ENCODE measurements at regions not wholly inside any gene's neighbourhood (a gene's known extent, or its start where the extent isn't known, plus 50 kb on each side); places are given as distances from the start of the nearest gene placed in this dataset.
"Not testable (repeated sequence)": the region's sequence is repeated elsewhere in the genome, so short reads cannot be mapped to it uniquely, and the experiment has no call there.

DNA sequence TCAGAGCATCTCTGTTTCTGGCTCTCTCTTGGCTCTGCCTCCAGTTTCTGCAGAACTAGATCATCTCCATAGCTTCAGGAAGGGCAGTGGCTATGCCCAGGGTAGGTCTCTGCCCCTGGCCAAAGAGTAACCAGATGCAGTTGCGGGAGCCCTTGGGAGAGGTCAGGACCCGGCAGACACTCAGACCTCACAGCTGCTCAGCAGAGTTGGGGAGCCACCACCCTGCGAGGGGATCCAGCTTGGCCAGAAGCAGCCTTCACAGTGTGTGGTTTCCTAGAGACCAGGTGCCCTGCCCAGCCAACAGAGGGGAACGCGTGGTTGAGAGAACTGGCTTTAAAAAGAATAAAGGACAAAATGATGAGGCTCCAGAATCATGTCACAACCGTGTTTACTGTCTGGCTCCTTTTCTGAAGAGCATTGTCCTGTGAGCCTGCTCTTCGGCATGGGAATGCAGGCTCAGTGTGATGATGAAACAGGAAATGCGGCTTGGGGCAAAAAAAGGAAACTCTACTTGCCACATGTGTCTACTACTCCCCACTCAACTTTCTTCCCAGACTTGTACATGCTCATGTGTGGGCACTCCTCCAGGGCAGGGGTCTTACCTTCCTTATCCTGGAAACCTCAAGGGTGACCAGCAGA, 243.1 kb downstream of the INHBA start:
- DNase-seq = no peak

DNA sequence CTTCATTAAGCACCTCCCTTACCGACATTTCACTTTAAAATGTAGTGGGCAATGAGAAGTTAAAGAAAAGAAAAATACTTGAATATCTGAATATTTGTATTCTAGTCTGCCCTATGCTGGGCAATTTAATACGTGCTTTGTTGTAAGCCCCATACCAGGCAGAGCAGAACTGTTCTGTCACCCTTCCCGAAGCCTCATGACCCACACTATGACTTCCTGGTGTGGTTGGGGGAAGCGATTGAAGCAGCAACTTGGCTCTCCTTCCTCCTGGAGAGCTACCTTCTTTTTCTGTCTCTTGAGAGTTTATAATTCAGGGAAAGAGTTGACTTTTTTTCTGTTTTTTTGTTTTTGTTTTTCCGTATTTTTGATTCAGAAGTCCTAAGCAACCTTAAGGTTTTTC, 243.7 kb downstream of the INHBA start:
- DNase-seq = no peak

DNA sequence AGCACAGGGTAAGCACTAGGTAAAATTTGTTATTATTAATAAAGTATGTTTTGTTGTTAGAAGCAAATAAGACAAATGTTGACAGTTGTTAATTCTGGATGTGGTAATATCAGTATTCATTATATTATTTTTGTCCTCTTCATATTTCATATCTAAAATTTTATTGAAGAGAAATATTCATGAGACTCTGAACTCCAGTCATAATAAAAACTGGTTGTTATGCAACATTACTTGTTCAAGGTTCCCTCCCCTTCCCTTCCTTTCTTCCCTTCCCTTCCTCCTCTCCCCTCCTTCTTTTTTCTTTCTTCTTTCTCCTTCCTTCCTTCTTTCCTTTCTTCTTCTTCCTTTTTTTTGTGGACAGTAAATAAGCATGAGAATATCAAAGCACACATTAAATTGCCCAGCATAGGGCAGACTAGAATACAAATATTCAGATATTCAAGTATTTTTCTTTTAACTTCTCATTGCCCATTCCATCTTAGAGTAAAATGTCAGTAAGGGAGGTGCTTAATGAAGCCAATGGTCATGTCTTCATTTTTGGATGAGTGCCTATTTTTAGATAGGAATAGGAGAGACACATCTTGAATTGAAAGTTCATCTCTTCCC, 245.0 kb downstream of the INHBA start:
- DNase-seq = no peak

DNA sequence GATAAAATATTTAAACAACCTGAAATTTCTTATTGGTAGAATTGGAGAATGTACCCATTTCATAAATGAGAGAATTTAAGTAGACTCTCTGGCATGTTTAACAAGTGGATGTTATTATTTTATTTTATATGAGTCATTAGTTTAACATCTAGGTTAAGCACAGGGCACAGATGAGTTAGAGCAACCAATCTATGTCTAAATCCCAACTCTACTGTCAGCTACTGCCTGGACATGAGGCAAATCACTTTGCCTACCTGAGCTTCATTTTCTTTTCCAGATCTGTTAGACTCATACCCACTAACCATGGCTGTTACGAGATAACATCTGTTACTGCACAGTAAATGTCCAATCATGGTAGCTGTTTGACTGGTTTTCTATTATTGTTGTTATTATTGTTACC, 251.1 kb downstream of the INHBA start:
- no peak for DNase-seq

DNA sequence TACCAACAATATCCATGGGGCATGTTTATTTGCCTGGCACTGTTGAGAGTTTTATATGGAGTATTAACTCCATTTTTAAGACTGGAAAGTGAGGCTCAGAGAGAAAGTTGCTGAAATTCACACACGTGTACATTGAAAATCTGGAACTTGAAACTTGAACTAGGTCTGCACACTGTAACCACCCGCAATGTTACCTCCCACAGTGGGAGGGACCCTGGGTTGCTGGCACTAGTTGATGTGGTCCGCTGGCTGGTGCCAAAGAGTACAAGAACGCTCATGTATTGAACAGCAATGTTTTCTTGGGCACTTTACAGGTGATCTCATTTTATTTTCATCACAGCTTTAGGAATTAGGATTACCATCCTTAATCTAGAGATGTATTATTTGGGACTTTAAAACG, 253.2 kb downstream of the INHBA start:
- no peak for DNase-seq

DNA sequence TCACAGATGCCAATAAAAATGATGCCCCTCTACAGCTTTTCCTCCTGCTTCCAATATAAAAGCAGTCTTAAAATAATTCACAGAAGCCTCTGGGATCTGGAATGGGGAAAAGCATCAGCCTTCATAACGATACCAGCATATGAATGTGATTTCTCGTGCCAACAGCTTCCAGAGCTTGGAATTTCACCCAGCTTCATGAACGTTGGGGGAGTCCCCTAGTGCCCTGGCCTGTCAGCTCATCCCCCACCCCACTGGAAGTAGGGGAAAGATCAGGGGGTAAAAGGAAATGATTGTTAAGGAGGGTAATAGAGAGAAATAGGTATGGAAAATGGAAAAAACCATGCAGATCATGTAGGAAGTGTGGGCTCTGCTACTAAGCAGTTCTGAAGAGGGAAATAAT, 253.6 kb downstream of the INHBA start:
- DNase-seq = no peak

DNA sequence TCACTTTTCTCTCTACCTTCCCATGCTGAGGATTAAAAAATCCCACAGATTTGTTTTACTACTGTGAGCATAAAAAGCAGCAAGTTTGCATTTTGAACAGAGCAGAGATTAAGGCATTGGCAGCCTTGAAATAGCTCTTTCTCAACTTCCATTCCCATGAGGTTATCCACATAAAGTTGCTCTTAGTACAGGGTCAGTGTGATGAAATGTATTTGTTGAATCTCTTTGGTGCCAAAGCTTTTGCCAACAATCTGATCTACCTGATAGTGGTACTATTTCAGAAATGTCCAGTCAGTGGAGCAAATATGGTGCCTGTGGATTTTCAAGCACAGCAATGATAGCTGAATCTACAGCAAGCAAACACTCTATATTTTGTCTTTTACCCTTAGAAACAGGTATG, 254.8 kb downstream of the INHBA start:
- DNase-seq = no peak

DNA sequence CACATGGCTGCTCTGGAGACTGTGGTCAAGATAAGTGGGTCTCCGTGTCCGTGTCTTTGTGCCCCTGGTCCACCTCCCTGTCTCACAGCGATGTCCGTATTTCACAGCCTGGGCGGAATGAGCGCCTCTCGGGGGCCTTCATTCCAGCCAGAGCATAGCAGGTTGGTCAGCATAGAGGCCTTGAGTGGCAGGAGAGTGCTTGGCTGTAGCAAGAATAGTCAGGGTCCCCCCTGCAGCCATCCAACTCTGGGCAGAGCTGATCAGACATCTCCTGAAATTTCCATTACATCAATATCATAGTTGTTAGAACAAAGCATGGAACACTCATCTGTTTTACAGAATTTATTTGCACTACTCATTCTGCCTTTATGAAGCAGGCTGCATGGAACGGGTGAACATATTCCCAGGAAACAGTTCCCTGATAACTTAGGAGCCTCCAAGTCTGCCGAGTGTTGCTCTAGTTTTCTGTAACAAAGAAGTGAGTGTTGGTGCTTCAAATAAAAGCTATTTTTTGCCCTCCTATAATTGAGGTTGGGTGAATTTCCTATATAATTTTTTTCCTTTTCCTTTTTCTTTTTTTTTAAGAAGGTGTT, 255.3 kb downstream of the INHBA start:
- no peak for DNase-seq

DNA sequence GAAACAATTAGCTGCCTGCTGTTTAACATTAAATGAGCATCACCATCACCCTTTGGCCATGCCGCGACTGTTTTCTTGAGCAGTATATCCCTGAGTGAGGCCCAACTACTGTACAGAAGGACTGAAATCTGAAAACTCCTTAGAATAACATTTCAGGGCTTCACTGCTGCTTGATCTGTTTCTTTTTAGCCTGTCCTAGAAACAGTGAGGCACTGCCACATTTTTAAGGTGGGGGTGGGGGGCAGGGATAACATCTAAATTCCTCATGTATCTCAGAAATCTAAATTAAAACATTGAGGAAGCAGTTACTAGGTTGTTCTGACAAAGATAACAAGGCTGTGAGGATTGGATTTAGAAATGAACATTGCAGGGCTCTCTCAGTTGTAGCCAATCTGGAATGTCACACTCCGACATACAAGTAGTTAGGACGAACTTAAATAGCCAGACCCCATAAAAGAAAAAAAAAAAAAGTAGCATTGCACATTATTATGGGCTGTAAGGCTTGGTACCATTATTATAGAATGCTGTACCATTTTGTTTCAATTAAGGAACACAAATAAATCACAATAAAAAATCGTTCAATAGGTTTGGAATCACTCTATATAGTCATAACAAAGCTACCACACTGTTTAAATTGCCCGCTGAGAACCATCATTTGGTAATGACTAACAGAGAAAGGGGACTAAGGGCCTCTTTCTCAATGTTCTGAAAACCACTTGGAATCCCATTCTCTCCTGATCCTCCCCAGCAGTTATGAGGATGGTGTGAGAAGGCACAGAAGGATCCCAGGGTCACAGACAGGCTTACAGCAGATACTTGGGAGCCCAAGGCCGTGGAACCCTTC, 256.1 kb downstream of the INHBA start:
- DNase-seq = no peak

DNA sequence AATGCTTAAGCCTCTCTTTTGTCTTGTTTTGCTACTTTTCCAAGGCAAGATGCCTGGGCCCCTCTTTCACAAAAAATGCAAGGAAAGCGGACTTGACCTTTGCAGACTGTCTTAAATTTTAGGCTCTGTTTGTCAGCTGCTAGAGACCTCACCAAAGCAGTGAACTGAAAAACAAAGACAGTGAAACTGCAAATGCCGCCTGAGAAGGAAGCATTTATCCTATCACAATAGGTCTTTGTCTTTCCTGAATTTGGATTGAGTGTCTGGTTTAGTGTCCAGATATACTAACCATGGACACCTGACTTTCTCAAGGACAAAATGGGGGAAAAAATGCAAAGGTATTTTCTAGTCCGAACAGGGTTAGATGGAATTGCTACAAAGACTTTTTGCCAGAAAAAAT, 256.9 kb downstream of the INHBA start:
- no peak for DNase-seq

DNA sequence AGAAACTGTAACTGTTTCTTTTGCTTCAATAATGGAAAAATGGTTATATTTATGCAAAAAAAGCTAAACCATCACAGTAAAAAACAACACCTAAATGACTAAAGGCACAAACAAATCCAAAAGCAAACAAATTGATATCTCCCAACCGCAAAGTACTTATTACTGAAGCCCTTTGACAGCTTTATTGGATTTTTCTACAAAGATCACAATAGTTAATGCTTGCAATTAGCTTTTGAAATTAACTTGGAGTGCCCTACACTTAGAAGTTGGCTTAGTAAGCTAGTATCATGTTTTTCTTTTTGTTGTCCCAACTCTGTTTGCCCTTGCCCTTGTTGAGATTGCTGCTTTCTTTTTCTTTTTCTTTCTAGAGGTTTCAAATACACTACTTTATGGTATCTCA, 257.5 kb downstream of the INHBA start:
- no peak for DNase-seq

DNA sequence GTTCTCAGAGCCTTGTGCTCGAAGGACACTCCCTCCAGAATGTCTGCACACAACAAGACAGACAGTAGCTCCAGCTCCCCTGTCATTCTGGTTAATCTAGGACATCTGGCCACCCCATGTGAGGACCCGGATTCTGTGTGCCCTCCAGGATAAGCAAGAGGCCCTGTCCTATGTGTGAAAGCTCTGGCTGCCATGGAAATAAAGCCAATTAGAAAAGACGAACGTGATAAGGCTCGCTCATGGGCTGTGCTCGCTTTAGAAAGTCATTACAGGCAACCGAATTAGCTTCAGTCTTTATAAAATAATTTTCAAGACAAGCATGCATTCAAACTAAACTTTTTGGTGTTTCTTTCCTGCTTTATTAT, 263.4 kb downstream of the INHBA start:
- no peak for DNase-seq

DNA sequence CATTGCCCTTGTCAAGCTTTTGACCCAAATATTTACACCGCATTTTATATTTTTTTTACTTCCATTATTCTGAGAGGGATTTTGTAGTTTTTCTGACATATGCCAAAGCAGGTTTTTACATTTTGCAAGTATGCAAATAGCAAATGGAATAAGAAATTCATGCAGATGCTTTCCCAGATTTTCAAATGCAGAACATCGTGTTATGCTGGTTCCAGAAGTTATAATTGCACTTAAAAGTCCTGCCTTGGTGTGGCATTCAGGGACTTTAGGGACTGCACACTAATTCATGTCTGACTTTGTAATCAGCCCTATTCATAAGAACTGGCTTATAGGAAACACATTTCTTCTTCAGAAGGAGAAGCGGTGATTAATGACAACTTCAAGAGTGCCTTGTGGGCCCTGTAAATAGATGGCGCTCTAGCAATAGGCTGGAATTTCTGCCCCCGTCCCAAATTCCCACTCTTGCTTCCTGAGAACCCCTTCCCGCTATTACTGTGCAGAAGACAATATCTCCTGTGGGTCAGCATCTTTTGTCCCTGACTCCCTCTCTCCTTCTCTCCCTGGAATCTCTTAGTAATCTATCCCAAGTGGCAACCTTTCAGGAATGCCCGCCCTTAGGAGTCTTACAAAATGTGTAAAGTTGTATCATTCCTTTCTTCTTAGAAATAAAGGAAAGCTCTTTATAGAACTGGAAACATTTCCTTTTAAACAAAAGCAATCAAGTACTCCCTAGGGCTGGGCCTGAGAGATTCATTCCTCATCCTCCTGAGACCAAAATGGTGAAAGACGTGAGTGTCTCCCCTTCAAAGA, 264.0 kb downstream of the INHBA start:
- DNase-seq = no peak

DNA sequence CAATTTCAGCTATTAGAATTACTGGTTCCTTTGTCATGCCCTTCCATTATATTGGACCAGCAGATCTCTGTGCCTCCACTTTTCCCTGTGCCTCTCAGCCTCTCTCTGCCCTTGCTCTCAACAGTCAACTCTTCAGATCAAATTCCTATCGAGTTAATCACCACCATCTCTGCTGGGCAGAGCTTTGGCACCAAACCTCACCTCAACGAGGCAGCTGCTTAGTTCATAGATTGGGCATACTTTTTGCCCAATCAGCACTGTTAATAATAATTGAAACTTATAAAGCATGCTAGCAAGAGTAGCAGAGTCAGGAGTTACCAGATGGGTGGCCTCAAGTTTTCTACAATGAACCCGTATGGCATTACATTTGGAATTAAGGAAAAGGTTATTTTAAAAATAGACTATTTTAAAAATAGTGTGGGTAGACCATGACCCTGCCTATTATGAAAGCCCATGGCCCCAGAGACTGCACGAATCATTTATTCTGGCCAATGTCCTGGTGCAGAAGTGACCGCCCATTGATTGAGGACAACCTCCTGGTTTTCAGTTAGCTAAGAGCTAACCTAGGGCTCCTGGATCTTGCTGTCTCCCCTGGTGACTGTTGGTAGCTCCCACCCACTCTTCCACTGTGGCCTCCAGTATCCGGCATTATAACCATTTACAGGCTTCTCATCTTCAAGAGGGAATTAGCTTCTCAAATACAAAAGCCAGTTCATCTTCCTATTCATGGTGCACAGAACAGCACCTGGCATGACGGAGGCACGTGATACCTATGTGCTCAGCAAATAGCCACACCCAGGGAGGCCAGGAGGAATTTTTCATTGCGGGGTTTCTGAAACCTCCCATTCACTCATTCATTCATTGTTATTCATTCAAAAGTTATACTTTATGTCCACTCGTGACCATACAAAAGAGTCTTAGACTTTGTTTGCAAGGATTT, 265.4 kb downstream of the INHBA start:
- no peak for DNase-seq

DNA sequence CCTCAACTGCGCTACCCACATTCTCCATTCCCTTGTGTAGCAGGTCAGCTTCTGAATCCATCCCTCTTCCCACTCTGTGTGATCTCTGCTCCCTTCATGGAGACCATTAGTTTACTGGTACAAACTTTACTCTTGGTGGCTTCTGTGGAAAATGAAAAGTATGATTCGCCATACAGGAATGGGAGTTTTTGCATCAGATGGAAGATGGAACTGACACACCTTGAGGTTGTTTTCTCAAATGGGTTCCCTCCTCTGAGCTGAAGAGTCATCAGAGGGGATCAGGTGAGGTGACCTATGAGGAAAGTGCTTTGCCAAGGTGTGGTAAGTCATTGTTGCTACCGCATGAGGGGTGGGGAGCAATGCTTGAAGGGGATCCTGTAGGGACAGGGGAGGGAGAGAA, 266.8 kb downstream of the INHBA start:
- DNase-seq = no peak

DNA sequence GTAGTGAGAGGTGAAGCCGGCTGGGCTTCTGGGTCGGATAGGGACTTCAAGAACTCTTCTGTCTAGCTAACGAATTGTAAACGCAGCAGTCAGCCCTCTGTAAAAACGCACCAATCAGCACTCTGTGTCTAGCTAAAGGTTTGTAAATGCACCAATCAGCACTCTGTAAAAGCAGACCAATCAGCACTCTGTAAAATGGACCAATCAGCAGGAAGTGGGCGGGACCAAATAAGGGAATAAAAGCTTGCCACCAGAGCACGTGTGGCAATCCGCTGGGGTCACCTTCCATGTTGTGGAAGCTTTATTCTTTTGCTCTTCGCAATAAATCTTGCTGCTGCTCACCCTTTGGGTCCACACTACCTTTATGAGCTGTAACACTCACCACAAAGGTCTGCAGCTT, 267.9 kb downstream of the INHBA start:
- not testable (repeated sequence) for DNase-seq

DNA sequence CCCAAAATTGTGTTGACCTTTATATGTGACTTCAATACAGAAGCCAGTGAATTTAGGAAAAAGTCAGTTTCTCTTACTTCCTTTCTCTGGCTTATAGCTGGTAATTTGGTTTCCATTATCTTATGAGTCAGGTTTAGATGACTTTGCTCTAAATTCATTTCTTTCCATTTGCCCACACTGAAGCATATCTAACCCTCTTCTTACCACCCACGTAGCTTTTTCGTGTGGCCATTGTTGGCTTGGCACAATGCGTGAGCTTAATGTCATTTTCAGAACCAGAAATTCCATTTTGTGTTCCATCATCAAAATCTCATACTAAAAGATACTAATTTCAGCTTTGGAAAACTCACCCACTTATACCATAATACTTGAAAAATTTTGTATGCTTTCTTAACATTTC, 271.2 kb downstream of the INHBA start:
- no peak for DNase-seq

DNA sequence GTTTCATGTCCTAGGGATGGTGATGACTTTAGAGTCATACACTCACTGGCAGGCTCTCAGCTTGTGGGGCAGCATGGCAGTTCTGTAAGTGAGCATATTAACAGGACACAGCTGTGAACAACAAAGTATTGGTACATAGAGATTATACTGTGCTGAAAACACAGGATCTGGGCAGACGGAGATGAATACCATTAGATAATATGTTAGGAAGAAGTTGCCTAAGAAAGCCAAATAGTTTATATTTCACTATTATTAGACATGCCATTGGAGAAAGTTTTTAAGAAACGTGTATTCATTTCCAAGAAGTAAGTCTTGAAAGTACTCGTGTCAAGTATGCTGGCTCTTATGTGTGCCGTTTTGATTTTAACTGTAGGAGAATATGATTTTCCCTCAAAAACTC, 274.5 kb downstream of the INHBA start:
- DNase-seq = no peak

DNA sequence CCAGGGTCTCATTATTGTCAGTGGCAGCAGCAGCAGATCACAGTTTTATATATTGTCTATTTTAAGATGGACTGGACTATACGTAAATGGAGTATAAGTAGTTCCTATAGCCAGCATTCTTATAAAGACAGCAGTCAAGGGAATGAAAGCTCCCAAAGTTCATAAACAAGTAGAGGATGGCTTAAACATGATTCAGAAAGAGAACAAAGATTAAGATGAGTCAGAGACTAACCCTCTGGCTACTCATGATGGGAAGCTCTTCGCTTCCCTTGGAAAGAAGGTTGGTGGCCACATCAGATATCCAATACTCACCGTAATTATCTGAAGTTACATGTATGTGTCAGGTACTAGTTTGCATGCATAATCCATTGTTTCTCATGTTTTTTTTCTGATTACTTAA, 277.0 kb downstream of the INHBA start:
- no peak for DNase-seq

DNA sequence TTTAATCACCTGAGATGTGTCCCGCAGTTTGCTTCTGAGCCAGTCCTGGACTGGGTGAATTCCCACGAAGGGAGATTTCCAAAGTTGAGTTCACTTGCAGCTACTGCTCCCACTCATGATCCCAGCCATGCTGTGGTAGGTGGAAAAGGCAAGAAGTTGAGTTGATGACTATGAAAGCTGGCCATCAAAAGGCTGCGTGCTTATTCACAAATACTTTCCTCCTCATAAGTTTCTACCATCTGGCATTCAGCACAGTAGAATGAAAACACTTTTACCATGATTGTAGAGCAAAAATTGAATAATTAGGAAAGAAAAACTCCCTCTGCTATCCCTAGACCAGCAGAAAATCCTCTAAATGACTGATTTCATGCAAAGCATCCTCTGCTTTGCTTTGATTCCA, 281.8 kb downstream of the INHBA start:
- DNase-seq = no peak

DNA sequence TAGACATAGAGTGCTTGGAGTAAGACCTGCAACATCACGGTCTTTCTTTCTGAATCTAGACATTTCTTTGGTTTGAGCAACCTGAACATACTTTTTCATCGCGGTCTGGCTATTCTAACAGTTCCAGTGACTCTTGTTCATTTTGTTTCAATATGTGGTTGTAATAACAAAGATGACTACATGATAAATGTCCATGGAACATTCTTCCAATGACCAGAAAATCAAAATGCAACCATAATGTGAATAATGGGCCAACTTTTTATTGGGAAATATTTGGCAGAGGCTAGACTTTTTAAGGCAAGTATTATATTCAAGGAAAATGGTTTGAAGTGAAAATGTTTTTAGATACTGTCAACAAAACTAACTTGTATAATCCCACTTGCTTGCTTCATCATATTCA, 282.5 kb downstream of the INHBA start:
- DNase-seq = no peak

DNA sequence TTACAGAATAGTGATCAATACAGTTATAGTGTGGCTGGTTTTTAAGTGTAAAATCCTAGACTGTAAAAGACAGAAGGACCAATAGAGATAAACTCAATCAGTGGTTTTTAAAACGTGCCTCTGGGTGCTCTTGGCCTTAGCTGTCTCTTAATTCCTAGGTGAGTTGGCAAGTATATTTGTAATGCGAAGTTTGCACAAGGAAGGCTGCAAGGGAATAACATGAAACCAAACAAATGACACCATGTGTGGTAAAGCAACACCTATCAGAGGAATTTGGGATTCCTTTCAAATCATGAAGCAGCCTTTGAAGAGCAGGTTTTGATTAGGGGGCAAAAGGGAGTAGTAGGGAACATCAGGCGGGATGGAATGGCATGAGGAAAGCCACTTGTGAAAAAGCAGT, 284.6 kb downstream of the INHBA start:
- no peak for DNase-seq

Measured in activated T-cell treated with anti-CD3 and anti-CD28 coated beads, Interleukin-2, amount 50 U/mL, for 48 hours (primary cell).